RWPE1 (cell line): ENCODE measurements at regions not wholly inside any gene's neighbourhood (a gene's known extent, or its start where the extent isn't known, plus 50 kb on each side); places are given as distances from the start of the nearest gene placed in this dataset.
A peak's percentile ranks its signal among the peaks of the same experiment; 100 is the strongest.

ENCODE experiments used
- CTCF ChIA-PET: fragments of 350-600 bp; sonication (Branson Sonifier 250); formaldehyde crosslinking; extraction: SDS; loops from one replicate; lab custom pipeline; 2021; lab: Yijun Ruan, JAX
- POLR2A ChIA-PET: fragments of 400-600 bp; formaldehyde crosslinking; extraction: SDS; loops from one replicate; lab custom pipeline; 2020; ENCODE audit warnings: antibody characterized with exemption; ENCODE audit not compliant: low non-redundant PET; lab: Yijun Ruan, JAX
- DNase-seq: peaks from one replicate; pipeline ENCODE4 v3.0.0; 2012; ENCODE audit warnings: low spot score
- H3K27ac ChIP-seq: fragments of 450-650 bp; 2 replicates; pipeline ENCODE4 v1.5.1; 2017
- TF ChIP-seq, protein P1 (sequence below): fragments of 450-650 bp; conservative IDR thresholded peaks from 2 replicates; pipeline ENCODE4 v1.5.1; 2017; ENCODE audit warnings: low read depth, mild to moderate bottlenecking

GRCh38 chr6:111987295-111987694 lies 66.6 kb upstream of the CCN6 start:
- DNase-seq, result peak; percentile 52
- H3K27ac ChIP-seq, result no peak overlapping the region
- TF ChIP-seq, protein P1, sequence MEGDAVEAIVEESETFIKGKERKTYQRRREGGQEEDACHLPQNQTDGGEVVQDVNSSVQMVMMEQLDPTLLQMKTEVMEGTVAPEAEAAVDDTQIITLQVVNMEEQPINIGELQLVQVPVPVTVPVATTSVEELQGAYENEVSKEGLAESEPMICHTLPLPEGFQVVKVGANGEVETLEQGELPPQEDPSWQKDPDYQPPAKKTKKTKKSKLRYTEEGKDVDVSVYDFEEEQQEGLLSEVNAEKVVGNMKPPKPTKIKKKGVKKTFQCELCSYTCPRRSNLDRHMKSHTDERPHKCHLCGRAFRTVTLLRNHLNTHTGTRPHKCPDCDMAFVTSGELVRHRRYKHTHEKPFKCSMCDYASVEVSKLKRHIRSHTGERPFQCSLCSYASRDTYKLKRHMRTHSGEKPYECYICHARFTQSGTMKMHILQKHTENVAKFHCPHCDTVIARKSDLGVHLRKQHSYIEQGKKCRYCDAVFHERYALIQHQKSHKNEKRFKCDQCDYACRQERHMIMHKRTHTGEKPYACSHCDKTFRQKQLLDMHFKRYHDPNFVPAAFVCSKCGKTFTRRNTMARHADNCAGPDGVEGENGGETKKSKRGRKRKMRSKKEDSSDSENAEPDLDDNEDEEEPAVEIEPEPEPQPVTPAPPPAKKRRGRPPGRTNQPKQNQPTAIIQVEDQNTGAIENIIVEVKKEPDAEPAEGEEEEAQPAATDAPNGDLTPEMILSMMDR, result no peak
- POLR2A ChIA-PET, result interaction anchor here (0.7 kb wide), 1 partner anchor 169 kb away, joined by 3 read pairs; no protein-coding TSS in a partner anchor
- CTCF ChIA-PET, result interaction anchor here (0.6 kb wide), 1 partner anchor 23 kb away, joined by 3 read pairs; no protein-coding TSS in a partner anchor

- ChIA-PET POLR2A (no interaction called here), CTCF (no interaction called here)
- DNase-seq, result no peak
- TF ChIP-seq, protein P1, result no peak
- no peak overlapping the region for H3K27ac ChIP-seq
These were observed 65.0 kb upstream of the CCN6 start for GRCh38 chr6:111988926-111989325.

- POLR2A ChIA-PET, result no interaction called here
These were observed 64.2 kb upstream of the CCN6 start for GRCh38 chr6:111989743-111990142.

GRCh38 chr6:111990214-111990613 lies 63.7 kb upstream of the CCN6 start:
- CTCF ChIA-PET, result interaction anchor here (0.5 to 1.1 kb wide), 2 partner anchors 21 to 53 kb away, joined by 3 to 4 read pairs; no protein-coding TSS in a partner anchor
- no peak for DNase-seq
- H3K27ac ChIP-seq, result no peak overlapping the region
- TF ChIP-seq, protein P1, result no peak
- POLR2A ChIA-PET, result no interaction called here

More at GRCh38 chr6:111989743-111990142, 64.2 kb upstream of the CCN6 start:
- CTCF ChIA-PET, result interaction anchor here (0.5 to 1.1 kb wide), 2 partner anchors 21 to 53 kb away, joined by 3 to 4 read pairs; no protein-coding TSS in a partner anchor
- H3K27ac ChIP-seq, result no peak overlapping the region
- TF ChIP-seq, protein P1, result no peak
- DNase-seq, result no peak

- peak; percentile 13 for DNase-seq
- POLR2A ChIA-PET, result no interaction called here
- CTCF ChIA-PET, result interaction anchor here (0.5 to 1.0 kb wide), 2 partner anchors 15 to 45 kb away, joined by 3 read pairs; no protein-coding TSS in a partner anchor
- TF ChIP-seq, protein P1, result no peak
- H3K27ac ChIP-seq, result no peak overlapping the region
These were observed 61.1 kb upstream of the CCN6 start for GRCh38 chr6:111992851-111993250.

DNA sequence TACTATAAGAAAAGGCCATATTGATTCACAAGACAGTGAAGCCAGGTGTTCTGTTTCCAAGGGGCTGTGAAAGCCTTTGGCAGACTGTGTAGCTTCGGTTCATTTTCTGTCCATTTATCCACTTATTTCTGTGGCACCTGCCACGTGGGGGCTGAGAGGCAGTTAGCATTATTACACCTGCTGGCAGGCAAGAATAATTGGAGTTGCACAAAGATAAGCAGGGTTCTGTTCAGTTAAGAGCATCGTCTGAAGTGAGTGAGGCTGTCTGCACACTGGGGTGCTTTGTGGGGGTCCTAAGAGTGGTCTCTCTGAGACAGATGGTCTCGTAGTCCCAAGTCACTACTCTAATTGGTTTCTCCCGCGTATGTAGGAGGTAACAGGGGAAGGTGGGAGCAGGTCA lies 60.6 kb upstream of the CCN6 start:
- DNase-seq, result no peak
- TF ChIP-seq, protein P1, result no peak
- H3K27ac ChIP-seq, result no peak overlapping the region
- POLR2A ChIA-PET, result no interaction called here
- CTCF ChIA-PET, result interaction anchor here (0.5 to 1.0 kb wide), 3 partner anchors 16 to 126 kb away, joined by 3 to 10 read pairs (median 3); no protein-coding TSS in a partner anchor
